Muscle of arm (tissue), 1 donor: ENCODE measurements at regions not wholly inside any gene's neighbourhood (a gene's known extent, or its start where the extent isn't known, plus 50 kb on each side); places are given as distances from the start of the nearest gene placed in this dataset.
A peak's percentile ranks its signal among the peaks of the same experiment; 100 is the strongest.

ENCODE experiments used
- DNase-seq: peaks from one replicate; pipeline ENCODE4 v3.0.0-alpha.2; 2013

GRCh38 chr2:145344076-145344724 lies 824.3 kb upstream of the ZEB2 start:
- DNase-seq = no peak

- DNase-seq = no peak
These were observed 823.4 kb upstream of the ZEB2 start for GRCh38 chr2:145343287-145343686.

DNA sequence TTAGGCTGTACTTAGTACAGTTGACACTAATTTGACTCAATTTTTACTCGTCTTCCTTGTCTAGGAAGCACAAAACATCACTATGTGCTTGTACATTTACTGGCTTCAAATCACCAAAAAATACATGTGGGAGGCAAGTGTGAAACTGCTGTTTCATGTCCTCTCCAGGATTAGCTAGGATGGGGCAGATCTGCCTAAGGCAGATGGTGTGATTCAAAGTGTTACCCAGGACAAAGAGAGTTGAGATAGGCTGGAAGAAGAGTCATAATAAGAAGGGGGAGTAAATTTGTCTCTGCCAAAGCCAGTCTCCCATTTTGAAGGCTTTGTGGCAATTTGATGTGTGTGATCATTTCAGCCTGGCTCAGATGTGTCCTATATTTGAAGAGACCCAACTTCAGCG lies 821.6 kb upstream of the ZEB2 start:
- no peak for DNase-seq

DNA sequence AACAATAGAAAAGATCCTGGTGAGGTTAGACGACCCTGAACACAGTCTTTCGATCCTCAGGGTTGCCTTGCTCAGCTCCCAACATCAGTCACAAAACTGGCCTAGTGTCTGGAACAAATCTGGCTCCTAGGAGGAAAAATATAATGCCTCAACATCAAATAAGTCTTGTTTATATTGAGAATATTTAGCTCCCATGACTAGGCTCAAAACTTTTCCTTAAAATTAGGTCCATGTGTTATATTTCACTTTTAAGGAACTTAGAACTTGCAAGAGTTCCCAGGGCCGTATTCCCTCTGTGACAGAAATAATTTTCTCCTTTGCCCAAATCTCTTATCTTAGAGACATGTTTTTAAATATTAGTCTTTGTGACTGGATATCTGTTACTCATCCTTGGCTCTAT lies 819.7 kb upstream of the ZEB2 start:
- DNase-seq = no peak

DNA sequence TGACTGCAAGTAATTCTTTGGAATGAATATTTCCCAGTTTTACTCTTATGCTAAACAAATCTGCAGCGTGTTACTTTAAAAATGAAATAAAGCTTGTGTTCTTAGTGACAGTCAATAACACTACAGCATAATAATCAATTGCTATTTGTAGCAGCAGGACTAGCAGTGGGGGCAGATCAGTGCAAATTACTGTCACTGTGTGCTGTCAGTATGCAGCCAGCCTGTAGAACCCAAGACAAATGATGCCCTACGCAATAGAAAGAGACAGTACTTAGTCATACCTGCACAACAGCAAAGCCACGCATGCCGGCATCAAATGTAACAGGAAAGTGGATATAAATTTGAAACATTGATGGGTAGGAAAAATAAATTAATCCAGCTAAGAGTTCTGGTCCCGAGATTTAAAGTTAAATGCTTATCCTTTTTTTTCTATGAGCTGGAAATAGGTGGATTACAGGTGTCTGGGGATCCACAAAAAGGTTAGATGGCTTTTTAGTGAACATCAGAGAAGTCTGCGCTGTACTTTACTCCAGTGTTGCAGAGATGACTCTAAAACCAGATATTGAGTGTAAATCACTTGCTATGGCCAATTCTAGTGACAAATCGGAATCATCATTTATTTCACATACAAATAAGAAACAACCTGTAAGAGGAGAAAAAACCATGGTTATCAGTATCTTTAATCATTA lies 812.4 kb upstream of the ZEB2 start:
- no peak for DNase-seq

- no peak for DNase-seq
These were observed 810.1 kb upstream of the ZEB2 start for GRCh38 chr2:145329971-145330370.

DNA sequence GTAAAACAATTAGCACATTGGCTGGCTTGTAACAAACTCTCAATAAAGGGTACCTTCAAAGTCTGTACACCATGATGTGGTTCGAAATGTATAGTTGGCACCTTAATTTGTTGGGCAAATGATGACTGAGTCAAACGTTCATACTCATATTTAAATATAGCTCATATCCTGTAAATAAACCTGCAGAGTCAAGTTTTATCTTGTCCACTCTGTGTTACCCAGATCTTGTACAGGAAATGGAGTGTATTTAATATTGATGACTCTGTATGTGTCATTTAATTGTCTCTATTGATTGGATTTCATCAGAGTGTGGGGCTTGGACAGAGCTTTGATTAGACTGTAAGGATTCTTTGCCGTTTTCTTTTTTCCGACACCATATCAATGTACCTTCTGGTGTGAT lies 805.6 kb upstream of the ZEB2 start:
- no peak for DNase-seq

DNA sequence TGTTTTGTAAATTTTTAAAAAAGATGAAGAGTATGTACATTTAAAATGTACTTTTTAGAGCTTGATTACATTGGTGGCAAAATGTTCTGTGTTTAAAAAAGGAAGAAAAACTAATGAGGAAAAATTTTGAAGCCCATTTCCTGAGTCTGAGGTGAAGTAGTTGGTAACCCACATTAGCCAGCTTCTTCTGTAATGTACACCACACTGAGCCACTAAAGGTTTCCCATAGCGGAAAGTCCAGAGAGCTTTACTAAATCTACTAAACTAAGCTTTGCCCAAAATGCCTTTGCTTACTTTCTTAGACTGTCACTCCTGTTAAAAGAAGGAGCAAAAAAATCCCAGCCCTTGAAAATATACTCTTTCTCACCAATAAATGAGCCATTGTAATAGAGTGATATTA lies 804.8 kb upstream of the ZEB2 start:
- DNase-seq = no peak

DNA sequence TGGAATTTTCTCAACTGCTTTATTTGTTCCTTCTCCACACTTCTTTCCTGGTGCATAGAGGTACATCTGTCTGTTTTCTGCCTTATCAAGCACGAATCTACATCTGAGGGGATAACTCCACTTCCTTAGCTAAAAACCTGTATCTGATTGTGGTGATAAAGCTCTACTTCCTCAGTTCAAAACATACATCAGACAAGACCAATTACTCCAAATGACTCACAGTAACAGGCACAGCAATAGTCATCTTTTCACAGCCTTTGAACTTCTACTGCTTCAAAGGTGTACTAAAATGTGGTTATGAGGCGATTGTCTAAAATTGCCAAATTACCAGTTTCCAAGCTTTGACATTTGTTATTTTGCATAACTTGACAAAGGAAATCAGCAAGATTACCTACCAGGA lies 803.6 kb upstream of the ZEB2 start:
- no peak for DNase-seq

DNA sequence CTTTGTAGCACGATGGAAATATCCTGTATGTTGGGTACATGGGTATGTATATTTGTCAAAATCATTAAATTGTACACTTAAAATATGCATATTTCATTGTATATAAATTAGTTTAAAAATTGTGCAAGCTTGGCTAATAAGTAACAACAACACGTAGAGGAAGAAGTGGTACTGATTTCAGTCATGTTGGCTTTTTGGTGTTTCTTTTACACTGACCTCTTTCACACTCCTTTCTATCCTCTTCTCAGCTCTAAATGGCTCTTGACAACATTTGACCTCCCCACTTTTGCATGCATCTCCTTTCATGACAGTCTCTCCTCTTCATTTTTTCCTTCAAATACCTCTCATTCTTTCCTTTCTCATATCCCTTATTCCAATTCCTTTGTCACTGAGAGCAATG lies 801.4 kb upstream of the ZEB2 start:
- DNase-seq = no peak

- no peak for DNase-seq
These were observed 796.6 kb upstream of the ZEB2 start for GRCh38 chr2:145316496-145316895.

DNA sequence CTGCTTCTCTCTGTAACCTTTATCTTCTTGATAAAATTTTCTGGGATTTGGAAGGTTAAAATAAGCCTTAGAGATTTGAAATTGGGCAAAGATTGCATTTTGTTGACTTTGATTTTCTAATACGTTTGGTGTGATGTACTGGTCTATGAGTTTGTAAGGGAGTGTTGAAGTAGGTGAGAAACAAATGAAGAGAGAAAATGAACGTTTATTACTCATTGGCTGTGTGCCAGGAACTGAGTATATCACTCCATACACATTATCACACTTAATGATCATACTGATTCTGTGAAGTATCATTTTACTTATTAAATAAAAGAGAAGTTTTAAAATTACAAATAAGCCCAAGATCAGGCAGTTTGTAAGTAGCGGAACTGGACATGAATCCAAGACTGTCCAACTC lies 795.1 kb upstream of the ZEB2 start:
- no peak for DNase-seq

DNA sequence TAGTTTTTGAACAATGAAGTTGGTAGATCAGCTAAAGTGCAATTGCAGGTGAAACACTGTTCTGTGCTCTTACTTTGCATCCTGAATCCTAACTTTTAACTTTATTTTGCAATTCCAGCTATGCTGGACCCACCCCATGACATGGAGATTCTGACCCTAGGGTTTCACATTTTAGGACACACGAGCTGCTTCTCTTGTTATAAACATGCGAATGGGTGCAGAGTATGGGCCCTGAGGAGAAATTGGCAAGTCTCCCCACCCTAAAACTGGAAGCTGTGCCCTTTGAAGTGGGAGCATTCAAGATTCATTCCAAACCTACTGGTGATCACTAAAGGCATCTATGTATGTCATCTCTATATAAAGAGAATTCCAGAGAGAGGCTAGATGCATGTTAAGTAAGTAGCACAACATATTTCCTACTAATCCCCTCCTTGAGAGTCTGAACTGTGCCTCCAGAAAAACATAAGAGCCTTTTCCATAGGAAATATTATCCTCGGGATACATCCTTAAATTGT lies 794.3 kb upstream of the ZEB2 start:
- DNase-seq = no peak

GRCh38 chr2:145305889-145306288 lies 786.0 kb upstream of the ZEB2 start:
- no peak for DNase-seq

DNA sequence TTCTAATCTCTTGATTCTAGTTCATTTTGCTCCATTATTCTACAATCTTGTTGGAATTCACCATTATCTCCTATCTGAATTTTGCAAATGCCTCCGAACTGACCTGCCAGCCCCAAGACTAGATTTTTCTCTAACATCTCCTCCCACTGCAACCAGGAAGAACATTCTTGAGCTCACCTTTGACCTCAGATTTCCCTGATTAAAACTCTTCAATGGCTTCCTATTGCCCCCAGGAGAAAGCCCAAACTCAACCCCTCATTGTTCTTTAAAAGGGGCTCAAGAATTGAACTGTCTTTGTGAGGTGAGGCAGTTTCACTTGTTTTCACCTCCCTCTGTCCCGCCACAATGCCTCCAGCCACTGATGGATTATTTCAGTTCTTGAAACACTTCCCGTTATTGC lies 784.6 kb upstream of the ZEB2 start:
- no peak for DNase-seq

- DNase-seq = peak; percentile 38
These were observed 783.6 kb upstream of the ZEB2 start for GRCh38 chr2:145303536-145303935.

DNA sequence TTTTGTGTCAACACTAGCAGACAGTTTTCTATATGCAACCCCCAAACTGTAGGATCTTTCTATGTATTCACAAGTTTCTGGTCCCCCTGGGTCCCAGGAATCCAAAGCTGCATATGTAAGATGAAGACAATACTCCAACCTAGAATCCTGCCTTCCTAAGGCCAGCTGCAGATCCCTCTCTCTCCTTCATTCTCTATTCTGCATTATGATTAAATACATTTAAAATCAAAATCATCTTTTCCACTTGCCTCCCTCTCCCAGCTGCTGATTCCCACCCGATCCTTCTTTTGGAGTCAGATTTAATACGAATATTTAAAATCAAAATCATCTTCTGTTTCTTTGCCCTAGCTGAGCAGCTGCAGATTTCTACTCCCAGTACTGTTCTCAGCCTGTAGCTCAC lies 783.0 kb upstream of the ZEB2 start:
- DNase-seq = peak; percentile 70

DNA sequence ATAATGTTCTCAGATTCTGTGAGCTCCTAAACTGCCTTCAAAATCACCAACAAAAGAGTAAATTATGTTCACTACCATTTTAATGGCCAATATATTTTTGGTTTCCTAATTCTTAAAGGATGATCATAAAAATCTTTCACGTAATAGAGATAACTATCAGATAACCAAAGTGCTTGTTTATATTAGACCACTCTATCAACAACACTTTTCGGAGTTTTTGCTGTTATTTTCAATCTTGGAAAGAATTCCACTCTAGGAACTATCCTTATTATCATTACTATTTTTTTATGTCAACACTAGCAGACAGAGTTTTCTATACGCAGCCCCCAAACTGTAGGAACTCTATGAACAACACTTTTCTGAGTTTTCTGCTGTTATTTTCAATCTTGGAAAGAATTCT lies 782.5 kb upstream of the ZEB2 start:
- no peak for DNase-seq

- DNase-seq = no peak
These were observed 779.4 kb upstream of the ZEB2 start for GRCh38 chr2:145299368-145299767.

DNA sequence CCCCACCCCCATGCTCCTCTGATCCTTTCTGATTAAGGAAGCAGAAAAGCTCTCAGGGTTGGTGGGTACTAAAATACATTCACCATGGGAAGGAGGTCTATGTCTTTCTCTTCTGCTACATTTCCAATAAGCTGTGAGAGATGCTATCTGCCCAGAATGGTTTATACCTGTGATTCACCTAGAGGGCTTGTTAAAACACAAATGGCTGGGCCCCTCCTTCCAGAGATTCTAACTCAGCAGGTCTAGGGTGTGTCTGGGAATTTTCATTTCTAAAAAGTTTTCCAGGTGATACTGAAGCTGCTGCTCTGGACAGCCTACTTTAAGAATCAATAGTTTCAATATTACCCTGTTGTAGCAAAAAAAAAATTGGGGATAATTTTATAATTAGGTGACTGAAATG lies 772.2 kb upstream of the ZEB2 start:
- DNase-seq = no peak

DNA sequence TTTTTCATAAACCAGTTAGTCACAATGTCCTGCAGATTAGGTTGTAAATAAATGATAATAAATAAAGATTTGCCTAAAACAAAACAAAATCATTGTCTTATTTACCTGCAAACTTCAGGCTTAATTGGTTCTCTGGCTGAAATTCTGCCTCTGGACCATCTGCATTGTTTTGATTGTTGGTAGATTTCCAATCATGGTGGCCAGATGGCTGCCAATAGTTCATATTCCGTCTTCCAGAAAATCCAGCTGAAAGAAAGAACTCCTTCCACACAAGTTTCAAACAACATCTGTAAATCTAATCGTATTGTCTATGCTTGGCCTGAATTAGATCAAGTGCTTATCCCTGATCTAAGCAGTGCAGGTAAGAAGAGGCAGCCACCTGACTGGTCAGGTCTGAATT lies 771.1 kb upstream of the ZEB2 start:
- DNase-seq = no peak

- DNase-seq = peak; percentile 49
These were observed 770.0 kb upstream of the ZEB2 start for GRCh38 chr2:145289946-145290345.

- no peak for DNase-seq
These were observed 769.0 kb upstream of the ZEB2 start for GRCh38 chr2:145288650-145289496.
